Superior temporal gyrus (tissue), 1 donor: ENCODE measurements at regions not wholly inside any gene's neighbourhood (a gene's known extent, or its start where the extent isn't known, plus 50 kb on each side); places are given as distances from the start of the nearest gene placed in this dataset.
A peak's percentile ranks its signal among the peaks of the same experiment; 100 is the strongest.

Source experiments
- DNase-seq: peaks from one replicate; pipeline ENCODE4 v3.0.0-alpha.2; 2016; ENCODE audit errors: extremely low spot score

DNA sequence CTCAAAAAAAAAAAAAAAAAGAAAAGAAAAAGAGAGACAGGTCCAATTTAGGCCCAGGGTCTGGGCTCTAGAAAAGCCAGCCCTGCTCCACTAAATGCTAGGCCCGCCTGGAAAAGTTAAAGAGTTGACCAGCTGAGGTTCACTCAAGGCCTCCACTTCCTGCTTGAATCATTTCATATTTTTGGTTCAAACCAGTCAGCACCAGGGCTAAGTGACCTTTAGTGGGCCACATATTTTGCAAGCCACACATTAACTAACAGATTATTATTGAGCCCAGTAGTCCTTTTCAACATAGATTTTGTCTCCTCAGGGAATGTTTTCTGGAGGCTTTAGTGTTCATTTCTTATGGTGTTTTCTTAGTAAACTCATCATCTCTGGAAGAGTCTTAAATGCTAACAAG lies 156.6 kb downstream of the TLR4 start:
- DNase-seq = no peak

DNA sequence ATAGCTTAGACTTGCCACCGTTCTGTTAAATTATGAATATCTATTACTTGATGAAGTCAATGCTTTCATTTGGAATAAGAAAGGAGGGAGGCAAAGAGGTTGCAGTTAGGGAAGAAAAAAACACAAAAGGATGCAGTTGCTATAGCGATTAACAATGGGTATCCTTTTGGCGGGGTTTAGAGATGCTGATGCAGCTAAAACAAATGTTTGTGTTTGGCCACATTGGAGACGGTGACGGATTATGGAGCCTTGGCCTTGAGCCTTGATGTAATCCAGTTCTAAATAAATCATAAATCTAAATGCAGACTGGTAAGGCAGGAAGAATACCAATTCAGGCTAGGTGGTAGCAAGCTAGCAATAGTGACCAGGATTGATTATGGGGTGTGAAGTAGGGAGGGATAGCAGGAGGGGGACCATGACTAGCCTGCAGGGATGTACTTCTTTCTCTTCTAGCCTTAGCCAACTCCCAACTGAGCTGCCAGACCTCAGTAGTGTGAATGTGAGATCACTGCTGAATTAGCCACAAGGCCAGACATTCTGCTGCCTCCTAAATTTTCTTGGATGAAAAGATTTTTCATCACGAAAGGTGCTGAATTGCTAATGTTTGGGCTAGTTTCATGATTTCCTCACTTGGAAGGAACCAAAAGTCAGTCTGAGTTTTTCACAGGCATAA lies 160.3 kb downstream of the TLR4 start:
- no peak for DNase-seq

DNA sequence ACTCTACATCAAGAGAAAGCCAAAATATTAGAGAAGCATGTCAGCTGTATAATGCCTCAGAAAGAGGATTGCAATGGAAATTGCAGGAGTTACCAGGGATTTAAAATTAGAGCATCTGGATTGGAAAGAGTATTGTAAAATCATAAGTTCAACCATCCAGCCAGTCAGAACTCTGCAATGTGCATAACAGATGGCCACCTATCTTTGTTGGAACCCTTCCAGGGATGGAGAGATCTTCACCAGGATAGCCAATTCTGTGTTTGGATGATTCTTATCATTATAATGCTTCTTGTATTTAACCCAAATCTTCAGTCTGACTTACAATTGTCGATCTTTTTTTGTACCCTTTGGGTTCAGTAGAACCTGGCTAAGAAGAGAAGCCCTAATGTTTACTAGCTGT lies 164.4 kb downstream of the TLR4 start:
- peak; percentile 20 for DNase-seq

DNA sequence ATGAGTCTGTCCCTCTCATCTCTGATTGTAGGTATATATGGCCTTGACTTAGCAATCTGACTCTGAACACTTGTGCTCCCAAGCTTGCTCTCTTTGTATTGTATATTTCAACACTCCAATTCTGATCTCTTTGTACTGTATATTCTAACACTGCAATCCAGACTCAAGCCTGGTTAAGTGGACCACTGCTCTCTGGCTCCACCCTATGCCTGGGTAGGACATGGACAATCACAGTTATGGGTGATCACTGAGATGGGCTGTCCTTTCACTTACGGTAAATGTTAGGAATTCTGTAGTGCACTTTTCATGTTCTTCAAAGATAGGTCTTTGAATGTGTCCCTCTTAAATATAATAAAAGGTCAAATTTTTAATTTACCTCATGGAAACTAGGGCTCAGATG lies 165.1 kb downstream of the TLR4 start:
- no peak for DNase-seq

DNA sequence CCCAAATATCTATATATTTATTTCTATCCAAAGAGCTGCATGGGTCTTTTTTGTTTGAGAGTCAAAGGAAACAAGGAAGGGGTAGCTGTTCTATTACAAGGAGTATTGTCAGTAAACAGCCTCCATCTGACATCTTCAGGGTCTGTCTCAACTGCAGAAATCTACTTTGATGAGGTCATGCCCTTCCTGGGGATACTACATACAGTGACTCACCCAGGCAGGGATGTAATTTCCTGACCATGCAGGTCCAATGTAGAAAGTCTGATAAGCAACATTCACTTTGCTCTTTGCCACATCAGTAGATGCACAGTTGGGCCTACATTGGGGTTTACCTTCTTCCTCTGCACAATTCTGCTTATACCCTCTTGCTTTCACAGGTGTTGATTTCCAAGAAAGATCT lies 165.5 kb downstream of the TLR4 start:
- no peak for DNase-seq

DNA sequence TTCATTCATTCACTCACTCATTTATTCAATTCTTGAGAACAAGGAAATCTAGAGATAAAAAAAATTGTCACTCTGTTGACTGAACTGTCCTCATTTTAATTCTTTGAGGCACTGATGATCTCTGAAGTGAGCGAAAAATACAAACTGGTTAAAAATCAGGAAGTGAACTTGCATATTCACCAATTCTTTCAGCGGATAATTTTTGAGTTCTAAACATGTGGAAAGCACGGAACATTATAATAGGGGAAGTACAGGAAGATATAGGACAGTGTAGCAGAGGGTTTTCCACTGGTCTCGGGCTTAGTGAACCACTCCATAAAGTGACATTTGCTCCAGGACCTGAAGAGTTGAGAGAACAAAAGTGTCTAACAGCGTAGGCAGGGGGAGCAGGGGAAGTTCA lies 169.5 kb downstream of the TLR4 start:
- DNase-seq = no peak

DNA sequence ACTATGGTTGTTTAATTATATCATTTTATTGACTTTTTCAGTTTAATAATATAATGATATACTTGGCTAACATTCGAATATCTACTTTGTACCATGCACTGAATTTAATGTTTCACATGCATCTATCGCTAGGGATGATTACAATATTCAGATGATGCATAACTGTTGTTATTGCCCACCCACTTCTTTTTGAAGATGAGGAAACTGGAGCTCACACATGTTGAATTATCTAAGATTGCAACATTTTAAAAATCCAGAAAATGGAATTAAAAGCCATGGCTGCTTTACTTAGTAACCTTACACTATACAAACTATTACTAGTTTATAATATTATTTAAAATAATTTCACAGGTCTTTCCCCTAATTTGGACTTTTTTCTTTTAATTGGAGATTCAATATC lies 171.7 kb downstream of the TLR4 start:
- DNase-seq = no peak

DNA sequence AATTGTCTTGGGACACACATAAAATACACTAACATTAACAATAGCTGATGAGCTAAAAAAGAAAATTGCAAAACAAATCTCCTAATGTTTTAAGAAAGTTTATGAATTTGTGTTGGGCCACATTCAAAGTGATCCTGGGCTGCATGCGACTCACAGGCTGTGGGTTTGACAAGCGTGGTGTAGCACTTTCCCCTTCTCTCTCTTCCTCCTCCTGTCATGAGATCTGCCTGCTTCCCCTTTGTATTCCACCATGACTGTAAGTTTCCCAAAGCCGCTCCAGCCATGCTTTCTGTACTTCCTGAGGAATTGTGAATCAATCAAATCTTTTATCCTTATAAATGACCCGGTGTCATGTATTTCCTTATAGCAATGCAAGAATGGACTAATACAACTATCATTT lies 178.0 kb downstream of the TLR4 start:
- no peak for DNase-seq

DNA sequence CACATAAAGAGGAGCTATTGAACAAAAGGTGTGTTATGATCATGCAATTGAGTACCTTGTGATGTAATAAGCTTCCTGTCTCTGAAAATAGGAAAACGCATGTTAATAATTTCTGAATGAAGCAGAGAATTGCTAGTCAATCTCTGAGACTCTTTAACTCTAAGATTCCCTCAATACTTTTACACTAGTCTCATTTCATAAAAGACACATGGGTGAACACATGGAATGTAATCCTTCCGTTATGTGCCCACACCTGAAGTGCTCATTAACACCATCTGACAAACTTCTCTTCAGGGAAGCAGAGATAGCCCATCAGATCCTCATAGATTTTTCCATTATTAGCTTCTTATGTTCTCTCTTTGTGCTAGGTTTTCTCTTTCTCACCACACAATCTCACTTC lies 182.4 kb downstream of the TLR4 start:
- DNase-seq = no peak

DNA sequence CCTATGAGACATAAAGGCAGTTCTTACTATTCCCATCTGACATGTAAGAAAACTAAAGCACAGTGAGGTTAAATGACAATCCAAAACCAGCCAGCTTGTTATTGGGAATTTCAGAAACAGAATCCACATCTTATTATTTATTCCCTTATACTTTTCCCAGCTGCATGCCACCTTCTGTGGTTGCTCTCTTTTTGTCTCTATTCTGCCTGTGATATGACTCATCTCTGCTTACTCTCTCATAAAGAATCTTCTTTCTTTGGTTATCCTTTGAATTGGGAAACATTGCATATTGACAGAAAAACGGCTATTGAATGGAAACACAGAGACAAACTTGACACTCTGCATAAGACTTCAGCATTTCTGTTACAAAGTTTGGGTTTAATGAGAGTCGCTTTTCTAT lies 183.2 kb downstream of the TLR4 start:
- no peak for DNase-seq

DNA sequence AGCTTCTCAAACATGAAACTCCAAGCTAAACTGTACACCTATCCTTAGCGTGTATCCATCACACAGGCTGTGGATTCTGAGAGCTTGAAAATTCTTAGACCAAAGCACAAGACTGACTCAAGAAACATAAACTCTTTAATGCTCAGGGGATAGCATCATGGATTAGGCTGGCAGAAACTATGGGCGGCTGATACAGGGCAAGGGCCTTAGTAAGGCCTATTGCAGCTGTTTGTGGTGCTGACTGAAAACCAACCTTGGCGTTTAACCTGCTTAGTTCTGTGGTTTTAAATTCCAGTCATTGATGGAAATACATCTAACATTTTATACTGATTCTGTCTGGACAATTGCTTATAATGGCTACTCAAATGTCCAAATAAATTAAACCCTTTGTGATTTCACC lies 183.7 kb downstream of the TLR4 start:
- DNase-seq = no peak

DNA sequence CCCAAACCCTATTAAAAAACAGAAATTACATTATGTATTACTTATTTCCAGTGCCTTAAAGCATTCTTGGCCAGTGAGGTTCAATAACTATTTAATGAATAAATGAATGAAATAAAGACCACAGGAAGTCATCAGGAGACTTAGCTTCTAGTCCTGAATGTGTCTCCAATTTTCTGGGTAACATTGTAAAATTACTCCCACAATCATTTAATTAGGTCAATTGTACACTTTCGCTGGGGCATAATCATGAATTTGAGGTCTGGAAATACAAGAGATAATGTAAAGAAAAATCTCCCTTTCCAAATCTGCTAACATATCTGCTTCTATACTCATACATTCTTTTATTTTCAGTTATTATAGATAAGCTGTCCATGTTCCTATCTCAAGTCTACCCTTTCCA lies 199.2 kb downstream of the TLR4 start:
- DNase-seq = no peak

DNA sequence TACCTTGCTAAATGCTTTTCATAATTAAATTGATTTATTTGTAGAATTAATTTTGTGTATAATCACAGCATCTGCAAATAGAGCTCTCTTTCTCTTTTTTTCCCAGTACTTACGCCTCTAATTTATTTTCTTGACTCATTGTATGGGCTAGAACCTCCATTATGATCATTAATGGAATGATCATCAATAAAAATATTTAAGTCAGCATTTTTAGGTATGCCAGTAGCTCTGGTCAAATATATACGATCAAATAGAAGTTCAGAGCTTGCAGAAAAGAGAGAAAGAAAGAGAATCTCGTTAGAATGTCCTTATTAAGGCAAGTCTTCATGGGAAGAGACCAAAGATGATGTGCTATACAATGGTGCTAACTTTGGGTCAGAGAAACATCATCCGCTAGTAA lies 202.6 kb downstream of the TLR4 start:
- no peak for DNase-seq

DNA sequence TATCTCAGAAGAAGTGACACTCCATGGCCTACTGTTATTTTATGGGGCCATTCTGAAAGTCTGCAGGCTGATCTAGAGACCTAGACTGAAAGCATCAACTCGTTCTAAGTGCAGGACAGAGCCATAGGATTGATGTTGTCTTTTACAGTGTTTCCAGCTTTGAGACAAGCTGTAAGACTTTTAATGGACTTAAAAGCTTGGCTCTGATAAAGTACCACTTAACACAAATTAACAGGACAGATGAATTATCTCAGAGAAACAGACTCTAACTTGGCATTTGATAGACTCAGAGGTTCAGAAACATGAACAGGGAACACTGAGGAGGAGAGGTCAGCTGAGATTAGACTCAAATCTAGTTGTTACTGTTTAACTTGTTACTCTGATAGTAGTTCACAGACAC lies 203.2 kb downstream of the TLR4 start:
- DNase-seq = no peak

DNA sequence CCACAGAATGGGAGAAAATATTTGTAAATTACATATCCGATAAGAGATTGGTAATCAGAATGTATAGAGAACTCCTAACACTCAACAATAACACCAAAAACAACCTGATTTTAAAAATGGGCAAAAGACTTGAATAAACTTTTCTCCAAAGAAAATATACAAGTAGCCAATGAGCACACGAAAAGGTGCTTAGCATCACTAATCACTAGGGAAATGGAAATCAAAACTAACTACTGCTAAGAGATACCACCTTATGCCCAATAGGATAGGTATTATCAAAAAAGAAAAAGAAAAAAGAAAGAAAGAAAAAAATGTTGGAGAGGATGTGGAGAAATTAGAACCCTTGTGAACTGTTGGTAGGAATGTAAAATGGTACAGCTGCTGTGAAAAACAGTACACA lies 212.1 kb downstream of the TLR4 start:
- DNase-seq = no peak

DNA sequence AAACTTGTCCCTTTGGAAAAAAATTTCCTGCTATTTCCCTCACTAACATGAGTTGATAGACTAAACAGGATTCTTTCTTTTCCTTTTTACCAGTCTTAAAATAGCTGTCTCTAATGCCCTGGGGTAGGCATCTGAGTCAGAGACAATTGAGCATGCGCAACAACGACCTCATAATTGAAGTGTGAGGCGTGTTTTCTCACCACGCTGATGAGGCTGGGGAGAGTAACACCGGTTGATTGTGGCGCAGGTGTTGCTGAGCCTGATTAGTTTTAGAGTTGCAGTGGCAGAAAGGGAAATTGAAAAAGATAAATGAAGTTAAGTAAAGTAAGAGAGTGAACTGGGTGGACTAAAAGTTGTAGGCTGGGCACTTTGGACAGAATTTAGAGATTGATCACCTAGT lies 213.7 kb downstream of the TLR4 start:
- no peak for DNase-seq

DNA sequence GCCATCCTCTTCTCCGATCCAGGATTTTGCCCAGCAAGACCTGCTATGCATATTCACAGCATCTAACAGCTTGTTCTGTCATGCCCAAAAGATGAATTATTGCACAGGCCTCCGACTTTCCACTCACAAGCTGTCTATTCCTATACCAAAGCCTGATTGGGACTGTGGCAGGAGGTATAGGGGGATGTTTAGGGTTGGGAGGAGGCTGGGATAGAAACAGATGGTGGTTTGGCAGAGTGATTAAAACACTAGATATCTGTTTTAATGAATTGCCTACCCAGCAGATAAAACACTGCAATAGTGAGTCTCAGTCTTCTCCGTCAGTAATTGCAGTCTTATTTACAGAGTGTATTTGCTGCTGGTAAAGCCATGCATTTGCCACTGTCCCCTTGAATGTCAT lies 215.3 kb downstream of the TLR4 start:
- DNase-seq = no peak

DNA sequence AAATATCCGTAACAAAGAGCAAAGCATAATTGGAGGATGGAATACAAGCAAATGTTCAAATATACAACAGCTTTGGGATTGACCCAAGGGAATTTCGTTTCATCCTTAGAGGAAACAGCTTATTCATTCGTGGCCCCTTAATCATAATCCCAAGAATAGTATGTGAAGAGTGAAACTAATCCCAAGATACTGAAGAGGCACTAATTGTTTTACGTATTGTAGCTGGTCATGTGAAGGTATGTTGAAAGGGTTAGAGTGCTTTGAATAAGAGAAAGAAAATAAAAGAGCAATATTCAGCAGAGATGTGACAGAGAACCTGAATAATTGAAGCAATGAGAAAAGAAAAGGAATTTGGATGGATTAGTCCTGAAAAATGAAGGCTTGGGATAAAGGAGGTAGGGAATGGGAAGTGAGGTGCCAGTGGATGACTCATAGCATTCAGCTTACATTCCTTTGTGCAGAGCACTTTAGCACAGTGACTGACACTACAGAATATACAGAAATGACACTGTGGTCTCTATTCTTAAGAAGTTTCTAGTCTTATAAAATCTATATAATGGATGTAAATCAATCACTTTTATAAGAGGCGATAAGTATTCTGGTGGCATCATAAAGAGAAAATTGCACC lies 221.9 kb downstream of the TLR4 start:
- DNase-seq = no peak

DNA sequence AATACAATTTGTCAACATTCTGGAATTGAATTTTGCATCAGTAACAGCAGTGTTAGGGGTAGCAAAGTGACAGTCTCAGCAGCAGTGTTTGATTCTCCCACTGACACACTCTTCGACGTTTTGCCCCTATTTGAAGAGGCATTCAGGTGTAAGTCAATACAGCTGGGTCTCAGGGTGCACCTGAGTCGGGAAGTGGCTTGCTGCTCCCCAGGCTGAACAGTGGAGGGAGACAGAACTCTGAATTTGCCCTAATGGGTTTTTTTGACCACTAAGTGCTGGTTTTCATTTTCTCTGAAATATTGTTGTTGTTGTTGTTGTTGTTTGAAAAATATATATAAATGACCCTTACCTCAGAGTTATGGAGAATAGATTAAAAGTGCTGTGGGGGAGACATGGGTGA lies 223.2 kb downstream of the TLR4 start:
- no peak for DNase-seq

DNA sequence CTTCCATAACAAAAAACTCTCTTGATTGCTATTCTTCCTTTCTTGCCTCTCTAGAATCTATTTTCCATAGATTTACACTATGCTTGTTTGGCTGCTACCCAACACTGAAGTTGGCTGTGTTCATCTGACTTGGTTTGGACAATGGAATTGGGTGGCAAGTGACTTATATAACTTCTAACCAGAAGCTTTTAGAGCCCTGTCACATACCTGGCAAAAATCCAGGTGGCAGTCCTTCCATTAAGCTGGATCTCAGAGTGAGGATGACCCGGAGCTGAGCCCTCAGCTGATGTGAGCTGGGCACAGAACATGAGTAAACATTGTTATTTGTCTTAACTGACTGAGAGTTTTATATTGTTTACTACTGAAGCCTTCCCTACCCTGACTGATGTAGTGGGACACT lies 225.7 kb downstream of the TLR4 start:
- DNase-seq = no peak

DNA sequence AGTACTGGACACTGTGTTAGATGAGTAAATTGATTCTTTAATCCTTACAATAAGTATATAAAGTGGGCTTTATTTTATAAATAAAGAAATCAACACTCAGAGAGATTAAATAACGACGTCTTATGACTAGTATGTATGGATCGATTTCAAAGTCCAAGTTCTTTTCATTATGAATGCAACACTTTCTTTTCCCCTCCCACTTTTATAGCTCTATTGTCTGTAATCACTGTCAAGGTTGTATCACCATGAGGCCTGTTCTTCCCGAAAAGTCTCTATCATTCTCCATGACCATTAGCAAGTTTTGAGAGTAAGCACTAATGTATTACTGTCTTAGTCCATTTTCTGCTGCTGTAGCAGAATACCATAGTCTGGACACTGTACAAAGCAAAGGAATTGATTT lies 228.4 kb downstream of the TLR4 start:
- DNase-seq = no peak

DNA sequence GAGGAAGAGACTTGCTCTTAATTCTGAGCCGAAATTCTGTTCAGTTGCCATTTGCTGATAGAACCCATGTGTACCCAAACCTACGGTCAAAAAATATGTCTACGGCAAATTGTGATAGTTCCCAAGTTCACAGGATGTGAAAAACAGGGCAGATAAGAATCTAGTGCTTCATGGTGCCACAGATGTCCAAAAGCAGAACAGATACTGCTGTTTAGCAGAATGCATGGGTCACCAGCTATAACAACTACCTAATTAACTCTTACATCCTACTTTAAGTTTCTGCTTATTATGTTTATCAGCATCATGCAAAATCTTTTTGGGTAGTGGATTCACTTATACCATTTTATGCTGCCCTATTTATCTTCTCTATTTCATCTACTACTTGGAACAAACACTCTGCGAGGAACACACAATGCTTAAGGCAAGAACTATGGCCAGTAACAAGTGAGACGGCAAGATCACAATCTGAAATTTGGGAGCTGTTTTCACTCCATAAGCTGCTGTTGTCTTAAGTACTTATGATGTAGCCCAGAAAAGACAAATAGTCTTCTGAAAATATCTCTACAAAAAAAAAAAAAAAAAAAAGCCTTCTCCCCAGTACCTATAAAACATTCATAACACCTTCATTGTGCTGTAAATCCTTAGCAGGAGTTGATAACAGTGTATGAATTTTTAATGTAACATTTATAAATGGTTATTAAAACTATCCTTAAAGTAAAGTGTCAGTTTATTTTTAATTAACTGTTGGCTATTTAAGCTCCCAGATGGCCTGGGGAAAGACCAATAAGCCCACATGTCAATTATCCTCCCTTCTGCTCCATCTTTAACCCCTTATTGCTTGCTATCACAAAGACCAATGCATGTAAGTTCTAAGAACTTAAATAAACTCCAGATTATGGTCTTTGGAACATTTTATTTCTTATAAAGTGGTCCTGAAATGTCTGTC lies 232.3 kb downstream of the TLR4 start:
- no peak for DNase-seq

DNA sequence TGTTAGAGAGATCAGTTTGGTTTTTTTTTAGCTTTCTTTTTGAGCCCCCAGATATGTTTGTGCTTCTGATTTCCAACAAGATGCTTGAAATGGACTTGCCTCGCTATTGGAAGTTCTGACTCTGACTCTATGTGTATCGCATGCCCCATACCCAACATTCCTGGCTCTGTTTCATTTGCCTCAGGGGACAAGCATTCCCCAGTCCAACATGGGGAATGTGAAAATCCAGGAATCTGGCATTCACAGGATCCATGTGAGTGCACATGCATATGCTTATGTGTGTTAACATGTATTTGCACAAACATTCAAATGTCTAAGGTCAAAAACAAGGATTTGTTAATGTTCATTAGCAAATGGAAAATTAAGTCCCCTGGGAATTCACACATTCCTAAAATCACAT lies 233.9 kb downstream of the TLR4 start:
- no peak for DNase-seq
